ENCODE measurements at regions not wholly inside any gene's neighbourhood (a gene's known extent, or its start where the extent isn't known, plus 50 kb on each side); places are given as distances from the start of the nearest gene placed in this dataset.
A peak's percentile ranks its signal among the peaks of the same experiment; 100 is the strongest.

- DNase-seq (peak in 1 of 3 donors; percentile 26), ATAC-seq (no peak)
- no peak overlapping the region for H3K4me3 ChIP-seq
- H3K4me1 ChIP-seq: no peaks in the 10 kb centered on the region
- TF ChIP-seq POLR2A (IDR thresholded peaks at IDR 0.05): no peak
- no peak for TF ChIP-seq CTCF (IDR thresholded peaks at IDR 0.05)
- intact Hi-C loops (cut with DNase I): no loop called here
- no peaks in the 10 kb centered on the region for H3K36me3 ChIP-seq
- no peaks in the 10 kb centered on the region for H3K27me3 ChIP-seq
- H3K9me3 ChIP-seq: no peaks in the 10 kb centered on the region
- no peak overlapping the region for H3K27ac ChIP-seq
- WGBS (ENCODE audit: insufficient coverage, low coverage, low lambda C conversion rate, missing lambda C conversion rate): 66% methylated on average over 8 of the region's 10 CpGs
Measured at GRCh38 chr20:43843096-43843964, 71.3 kb upstream of the TOX2 start.

GRCh38 chr20:43842126-43843020 lies 72.3 kb upstream of the TOX2 start:
- intact Hi-C loops (cut with DNase I): no loop called here
- ATAC-seq: no peak
- Histone ChIP-seq H3K27ac (no peak overlapping the region), H3K9me3 (no peaks in the 10 kb centered on the region), H3K36me3 (no peaks in the 10 kb centered on the region), H3K27me3 (no peaks in the 10 kb centered on the region), H3K4me3 (no peak overlapping the region), H3K4me1 (no peaks in the 10 kb centered on the region)
- DNase-seq: peak in 1 of 3 donors; percentile 17
- WGBS (ENCODE audit: insufficient coverage, low coverage, low lambda C conversion rate, missing lambda C conversion rate): 81% methylated on average over 2 of the region's 9 CpGs
- TF ChIP-seq POLR2A (IDR thresholded peaks at IDR 0.05) (no peak), CTCF (IDR thresholded peaks at IDR 0.05) (no peak)

- ATAC-seq: peak in 2 of 4 donors; percentile 44 to 49
Measured at GRCh38 chr20:43840382-43841070, 74.1 kb upstream of the TOX2 start.

More at GRCh38 chr20:43840382-43841070, 74.1 kb upstream of the TOX2 start:
- TF ChIP-seq POLR2A (IDR thresholded peaks at IDR 0.05): no peak
- TF ChIP-seq CTCF (IDR thresholded peaks at IDR 0.05): peak in 3 of 4 donors; percentile 16 to 36 (median 30)
- peak in 1 of 3 donors; percentile 33 for DNase-seq
- Histone ChIP-seq H3K4me3 (no peak overlapping the region), H3K9me3 (no peaks in the 10 kb centered on the region), H3K4me1 (no peaks in the 10 kb centered on the region), H3K27me3 (no peaks in the 10 kb centered on the region), H3K27ac (no peak overlapping the region), H3K36me3 (no peaks in the 10 kb centered on the region)
- intact Hi-C loops (cut with DNase I): no loop called here
- WGBS (ENCODE audit: insufficient coverage, low coverage, low lambda C conversion rate, missing lambda C conversion rate): 66% methylated on average over 11 of the region's 11 CpGs

Measured in right lobe of liver (tissue), 6 donors.